ENCODE measurements at regions not wholly inside any gene's neighbourhood (a gene's known extent, or its start where the extent isn't known, plus 50 kb on each side); places are given as distances from the start of the nearest gene placed in this dataset.

DNA sequence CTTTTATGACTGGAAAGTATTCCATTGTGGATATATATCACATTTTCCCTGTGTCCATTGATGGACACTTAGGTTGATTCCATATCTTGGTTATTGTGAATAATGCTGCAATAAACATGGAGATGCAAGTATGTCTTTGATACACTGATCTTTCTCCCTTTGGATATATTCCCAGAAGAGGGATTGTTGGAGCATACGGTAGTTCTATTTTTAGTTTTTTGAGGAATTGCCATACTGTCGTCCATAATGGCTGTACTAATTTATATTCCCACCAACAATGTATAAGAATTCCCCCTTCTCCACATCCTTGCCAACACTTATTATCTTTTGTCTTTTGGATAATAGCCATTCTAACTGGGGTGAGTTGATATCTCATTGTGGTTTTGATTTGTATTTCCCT lies 54.9 kb upstream of the PITX1 start:
- DNase-seq (ENCODE audit: low spot score) (no peak), FAIRE-seq (no peak), ATAC-seq (no peak)
- no peaks in the 10 kb centered on the region for H3K79me2 ChIP-seq (ENCODE audit: insufficient read depth, low read length)
- no peaks in the 10 kb centered on the region for H3K36me3 ChIP-seq (replicated peaks in 1 of 2; ENCODE audit: control insufficient read depth in 1 of 2, insufficient read depth in 2 of 2, low read length in 2 of 2)
- H4K20me1 ChIP-seq (ENCODE audit: insufficient read depth, low read length), result no peaks in the 10 kb centered on the region
- no peak overlapping the region for H3K27ac ChIP-seq (ENCODE audit: extremely low read length, insufficient read depth, low read length)
- no peak overlapping the region for H2AFZ ChIP-seq (ENCODE audit: low read length)
- no peak overlapping the region for H3K4me2 ChIP-seq (ENCODE audit: low read depth, low read length)
- no peak overlapping the region for H3K4me3 ChIP-seq (replicated peaks in 1 of 3; ENCODE audit: insufficient read depth in 1 of 3, low read depth in 2 of 3, low read length in 3 of 3)
- intact Hi-C loops (cut with micrococcal nuclease; ENCODE audit: unreplicated experiment), result no loop called here
- no peaks in the 10 kb centered on the region for H3K9me3 ChIP-seq (ENCODE audit: low read length)
- POLR2A ChIA-PET, result no interaction called here
- no peaks in the 10 kb centered on the region for H3K27me3 ChIP-seq (ENCODE audit: control insufficient read depth in 1 of 2, insufficient read depth in 2 of 2, low read length in 2 of 2)
- 93% methylated on average over 2 of the region's 2 CpGs for WGBS (ENCODE audit: low lambda C conversion rate)
- no peak overlapping the region for H3K9ac ChIP-seq (ENCODE audit: insufficient read depth, low read depth, low read length)
- BruUV-seq (replicated peaks), result no TSS peak
- no peaks in the 10 kb centered on the region for H3K4me1 ChIP-seq (ENCODE audit: insufficient read depth, low read length)
- in situ Hi-C loops (cut with HindIII; ENCODE audit: extremely low pct_ligation_motif_present, low pct_unique_long_range_greater_than_20kb), result no loop called here
- CTCF ChIA-PET (ENCODE audit: low intra/inter-chr PET ratio, low total read pairs), result no interaction called here
- TF ChIP-seq SAP130 (CRISPR knock-in tag; IDR thresholded peaks at IDR 0.05; ENCODE audit: low read depth) (no peak), SP140L (CRISPR knock-in tag; IDR thresholded peaks at IDR 0.05; ENCODE audit: borderline replicate concordance) (no peak), SMAD3 (CRISPR knock-in tag; IDR thresholded peaks at IDR 0.05) (no peak), NFE2L2 (IDR thresholded peaks at IDR 0.05; ENCODE audit: low read length) (no peak), FOSL1 (CRISPR knock-in tag; IDR thresholded peaks at IDR 0.05; ENCODE audit: borderline replicate concordance) (no peak), RFX5 (IDR thresholded peaks at IDR 0.05; ENCODE audit: low read depth, low read length) (no peak), HOXA3 (CRISPR knock-in tag; IDR thresholded peaks at IDR 0.05) (no peak), PHF5A (CRISPR knock-in tag; IDR thresholded peaks at IDR 0.05; ENCODE audit: low read depth, unreplicated experiment) (no peak), ZNF354B (CRISPR knock-in tag; IDR thresholded peaks at IDR 0.05) (no peak), ZKSCAN5 (CRISPR knock-in tag; IDR thresholded peaks at IDR 0.05) (no peak), ZNF615 (CRISPR knock-in tag; IDR thresholded peaks at IDR 0.05; ENCODE audit: borderline replicate concordance) (no peak)
- TF ChIP-seq, protein P1, sequence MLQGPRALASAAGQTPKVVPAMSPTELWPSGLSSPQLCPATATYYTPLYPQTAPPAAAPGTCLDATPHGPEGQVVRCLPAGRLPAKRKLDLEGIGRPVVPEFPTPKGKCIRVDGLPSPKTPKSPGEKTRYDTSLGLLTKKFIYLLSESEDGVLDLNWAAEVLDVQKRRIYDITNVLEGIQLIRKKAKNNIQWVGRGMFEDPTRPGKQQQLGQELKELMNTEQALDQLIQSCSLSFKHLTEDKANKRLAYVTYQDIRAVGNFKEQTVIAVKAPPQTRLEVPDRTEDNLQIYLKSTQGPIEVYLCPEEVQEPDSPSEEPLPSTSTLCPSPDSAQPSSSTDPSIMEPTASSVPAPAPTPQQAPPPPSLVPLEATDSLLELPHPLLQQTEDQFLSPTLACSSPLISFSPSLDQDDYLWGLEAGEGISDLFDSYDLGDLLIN (CRISPR knock-in tag; IDR thresholded peaks at IDR 0.05; ENCODE audit: borderline replicate concordance), result no peak
- TF ChIP-seq, protein P2, sequence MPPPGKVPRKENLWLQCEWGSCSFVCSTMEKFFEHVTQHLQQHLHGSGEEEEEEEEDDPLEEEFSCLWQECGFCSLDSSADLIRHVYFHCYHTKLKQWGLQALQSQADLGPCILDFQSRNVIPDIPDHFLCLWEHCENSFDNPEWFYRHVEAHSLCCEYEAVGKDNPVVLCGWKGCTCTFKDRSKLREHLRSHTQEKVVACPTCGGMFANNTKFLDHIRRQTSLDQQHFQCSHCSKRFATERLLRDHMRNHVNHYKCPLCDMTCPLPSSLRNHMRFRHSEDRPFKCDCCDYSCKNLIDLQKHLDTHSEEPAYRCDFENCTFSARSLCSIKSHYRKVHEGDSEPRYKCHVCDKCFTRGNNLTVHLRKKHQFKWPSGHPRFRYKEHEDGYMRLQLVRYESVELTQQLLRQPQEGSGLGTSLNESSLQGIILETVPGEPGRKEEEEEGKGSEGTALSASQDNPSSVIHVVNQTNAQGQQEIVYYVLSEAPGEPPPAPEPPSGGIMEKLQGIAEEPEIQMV (CRISPR knock-in tag; IDR thresholded peaks at IDR 0.05; ENCODE audit: low read depth), result no peak
- TF ChIP-seq, protein P3, sequence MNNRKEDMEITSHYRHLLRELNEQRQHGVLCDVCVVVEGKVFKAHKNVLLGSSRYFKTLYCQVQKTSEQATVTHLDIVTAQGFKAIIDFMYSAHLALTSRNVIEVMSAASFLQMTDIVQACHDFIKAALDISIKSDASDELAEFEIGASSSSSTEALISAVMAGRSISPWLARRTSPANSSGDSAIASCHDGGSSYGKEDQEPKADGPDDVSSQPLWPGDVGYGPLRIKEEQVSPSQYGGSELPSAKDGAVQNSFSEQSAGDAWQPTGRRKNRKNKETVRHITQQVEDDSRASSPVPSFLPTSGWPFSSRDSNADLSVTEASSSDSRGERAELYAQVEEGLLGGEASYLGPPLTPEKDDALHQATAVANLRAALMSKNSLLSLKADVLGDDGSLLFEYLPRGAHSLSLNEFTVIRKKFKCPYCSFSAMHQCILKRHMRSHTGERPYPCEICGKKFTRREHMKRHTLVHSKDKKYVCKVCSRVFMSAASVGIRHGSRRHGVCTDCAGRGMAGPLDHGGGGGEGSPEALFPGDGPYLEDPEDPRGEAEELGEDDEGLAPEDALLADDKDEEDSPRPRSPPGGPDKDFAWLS (CRISPR knock-in tag; IDR thresholded peaks at IDR 0.05; ENCODE audit: borderline replicate concordance), result no peak
- TF ChIP-seq, protein P4, sequence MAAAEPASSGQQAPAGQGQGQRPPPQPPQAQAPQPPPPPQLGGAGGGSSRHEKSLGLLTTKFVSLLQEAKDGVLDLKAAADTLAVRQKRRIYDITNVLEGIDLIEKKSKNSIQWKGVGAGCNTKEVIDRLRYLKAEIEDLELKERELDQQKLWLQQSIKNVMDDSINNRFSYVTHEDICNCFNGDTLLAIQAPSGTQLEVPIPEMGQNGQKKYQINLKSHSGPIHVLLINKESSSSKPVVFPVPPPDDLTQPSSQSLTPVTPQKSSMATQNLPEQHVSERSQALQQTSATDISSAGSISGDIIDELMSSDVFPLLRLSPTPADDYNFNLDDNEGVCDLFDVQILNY (CRISPR knock-in tag; conservative IDR thresholded peaks at IDR 0.05), result no peak
- TF ChIP-seq, protein P5, sequence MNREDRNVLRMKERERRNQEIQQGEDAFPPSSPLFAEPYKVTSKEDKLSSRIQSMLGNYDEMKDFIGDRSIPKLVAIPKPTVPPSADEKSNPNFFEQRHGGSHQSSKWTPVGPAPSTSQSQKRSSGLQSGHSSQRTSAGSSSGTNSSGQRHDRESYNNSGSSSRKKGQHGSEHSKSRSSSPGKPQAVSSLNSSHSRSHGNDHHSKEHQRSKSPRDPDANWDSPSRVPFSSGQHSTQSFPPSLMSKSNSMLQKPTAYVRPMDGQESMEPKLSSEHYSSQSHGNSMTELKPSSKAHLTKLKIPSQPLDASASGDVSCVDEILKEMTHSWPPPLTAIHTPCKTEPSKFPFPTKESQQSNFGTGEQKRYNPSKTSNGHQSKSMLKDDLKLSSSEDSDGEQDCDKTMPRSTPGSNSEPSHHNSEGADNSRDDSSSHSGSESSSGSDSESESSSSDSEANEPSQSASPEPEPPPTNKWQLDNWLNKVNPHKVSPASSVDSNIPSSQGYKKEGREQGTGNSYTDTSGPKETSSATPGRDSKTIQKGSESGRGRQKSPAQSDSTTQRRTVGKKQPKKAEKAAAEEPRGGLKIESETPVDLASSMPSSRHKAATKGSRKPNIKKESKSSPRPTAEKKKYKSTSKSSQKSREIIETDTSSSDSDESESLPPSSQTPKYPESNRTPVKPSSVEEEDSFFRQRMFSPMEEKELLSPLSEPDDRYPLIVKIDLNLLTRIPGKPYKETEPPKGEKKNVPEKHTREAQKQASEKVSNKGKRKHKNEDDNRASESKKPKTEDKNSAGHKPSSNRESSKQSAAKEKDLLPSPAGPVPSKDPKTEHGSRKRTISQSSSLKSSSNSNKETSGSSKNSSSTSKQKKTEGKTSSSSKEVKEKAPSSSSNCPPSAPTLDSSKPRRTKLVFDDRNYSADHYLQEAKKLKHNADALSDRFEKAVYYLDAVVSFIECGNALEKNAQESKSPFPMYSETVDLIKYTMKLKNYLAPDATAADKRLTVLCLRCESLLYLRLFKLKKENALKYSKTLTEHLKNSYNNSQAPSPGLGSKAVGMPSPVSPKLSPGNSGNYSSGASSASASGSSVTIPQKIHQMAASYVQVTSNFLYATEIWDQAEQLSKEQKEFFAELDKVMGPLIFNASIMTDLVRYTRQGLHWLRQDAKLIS (CRISPR knock-in tag; IDR thresholded peaks at IDR 0.05), result no peak

Measured in HepG2 (cell line).